Mesenchymal stem cell (in vitro differentiated cells and primary cell): ENCODE measurements at regions not wholly inside any gene's neighbourhood (a gene's known extent, or its start where the extent isn't known, plus 50 kb on each side); places are given as distances from the start of the nearest gene placed in this dataset.

Source experiments
- DNase-seq: peaks from one replicate; pipeline ENCODE4 v3.0.0-alpha.2; 2013
- H2AFZ ChIP-seq: one replicate; pipeline ENCODE4 v1.6.1; 2013; ENCODE audit warnings: low read depth, mild to moderate bottlenecking, control low read depth, inconsistent platforms, low read length, moderate library complexity
- H2AK5ac ChIP-seq: 2 replicates; pipeline ENCODE4 v1.6.1; 2013; ENCODE audit warnings: low read length, moderate library complexity, mild to moderate bottlenecking, inconsistent platforms; ENCODE audit not compliant: severe bottlenecking
- H2BK120ac ChIP-seq: one replicate; pipeline ENCODE4 v1.6.1; 2013; ENCODE audit warnings: low read depth, mild to moderate bottlenecking, inconsistent platforms, low read length, moderate library complexity
- H2BK12ac ChIP-seq, 2 experiments: one replicate each; pipeline ENCODE4 v1.6.1; 2013; ENCODE audit warnings: inconsistent platforms in 2 of 2, low read length in 2 of 2, mild to moderate bottlenecking in 2 of 2, moderate library complexity in 2 of 2, control low read depth in 1 of 2
- H2BK15ac ChIP-seq: one replicate; pipeline ENCODE4 v1.6.1; 2013; ENCODE audit warnings: mild to moderate bottlenecking, low read depth, inconsistent platforms; ENCODE audit not compliant: poor library complexity, severe bottlenecking
- H2BK5ac ChIP-seq: 2 replicates; pipeline ENCODE4 v1.6.1; 2013; ENCODE audit warnings: low read depth, mild to moderate bottlenecking, low read length, control low read depth, inconsistent platforms; ENCODE audit not compliant: poor library complexity, severe bottlenecking
- H3K14ac ChIP-seq, 2 experiments: one replicate each; pipeline ENCODE4 v1.6.1; 2013; ENCODE audit warnings: inconsistent platforms in 2 of 2, low read length in 2 of 2, control low read depth in 1 of 2, mild to moderate bottlenecking in 1 of 2, moderate library complexity in 1 of 2
- H3K18ac ChIP-seq, 2 experiments: one replicate each; pipeline ENCODE4 v1.6.1; 2013; ENCODE audit warnings: inconsistent platforms in 2 of 2, low read length in 2 of 2, control low read depth in 1 of 2, low read depth in 1 of 2, mild to moderate bottlenecking in 1 of 2
- H3K23ac ChIP-seq, 2 experiments: one replicate each; pipeline ENCODE4 v1.6.1; 2013; ENCODE audit warnings: inconsistent platforms in 2 of 2, low read length in 2 of 2, mild to moderate bottlenecking in 2 of 2, moderate library complexity in 2 of 2, control low read depth in 1 of 2
- H3K27ac ChIP-seq: 2 replicates; pipeline ENCODE4 v1.5.1; 2013; ENCODE audit warnings: mild to moderate bottlenecking, moderate library complexity, low read length, control low read depth, inconsistent platforms; ENCODE audit not compliant: poor library complexity, severe bottlenecking
- H3K27me3 ChIP-seq, 2 experiments: 2 replicates each; pipeline versions ENCODE4 v1.6.1 to v1.7.0; 2013; ENCODE audit warnings: low read length in 2 of 2, mild to moderate bottlenecking in 2 of 2, moderate library complexity in 2 of 2, control low read depth in 1 of 2, inconsistent platforms in 1 of 2; ENCODE audit not compliant: control insufficient read depth in 1 of 2, insufficient read depth in 1 of 2
- H3K36me3 ChIP-seq, 2 experiments: 2 replicates each; pipeline versions ENCODE4 v1.6.1 to v1.7.0; 2013; ENCODE audit warnings: low read length in 2 of 2, control low read depth in 1 of 2, inconsistent platforms in 1 of 2, low read depth in 1 of 2, mild to moderate bottlenecking in 1 of 2; ENCODE audit not compliant: insufficient read depth in 2 of 2, control insufficient read depth in 1 of 2
- H3K4ac ChIP-seq, 2 experiments: one replicate each; pipeline ENCODE4 v1.6.1; 2013; ENCODE audit warnings: inconsistent platforms in 2 of 2, low read length in 2 of 2, mild to moderate bottlenecking in 2 of 2, moderate library complexity in 2 of 2, control low read depth in 1 of 2, low read depth in 1 of 2
- H3K4me1 ChIP-seq: 2 replicates; pipeline ENCODE4 v1.6.1; 2013; ENCODE audit warnings: low read depth, low read length, control low read depth; ENCODE audit not compliant: control insufficient read depth, insufficient read depth
- H3K4me2 ChIP-seq: 2 replicates; pipeline ENCODE4 v1.6.1; 2013; ENCODE audit warnings: low read length, mild to moderate bottlenecking, inconsistent platforms; ENCODE audit not compliant: poor library complexity, severe bottlenecking
- H3K4me3 ChIP-seq, 2 experiments: 2 replicates each; pipeline versions ENCODE4 v1.5.1 to v1.7.0; 2013; ENCODE audit warnings: low read length in 2 of 2, mild to moderate bottlenecking in 2 of 2, control low read depth in 1 of 2, low read depth in 1 of 2; ENCODE audit not compliant: insufficient read depth in 1 of 2
- H3K79me1 ChIP-seq: replicated peaks from 2 replicates; pipeline ENCODE4 v1.6.1; 2013; ENCODE audit warnings: mild to moderate bottlenecking, control low read depth, low read length, inconsistent platforms; ENCODE audit not compliant: poor library complexity, severe bottlenecking
- H3K9ac ChIP-seq: 2 replicates; pipeline ENCODE4 v1.7.0; 2013; ENCODE audit warnings: mild to moderate bottlenecking, low read length, moderate library complexity
- H3K9me3 ChIP-seq: 2 replicates; pipeline ENCODE4 v1.7.0; 2013; ENCODE audit warnings: mild to moderate bottlenecking, low read length; ENCODE audit not compliant: control insufficient read depth
- H4K8ac ChIP-seq: one replicate; pipeline ENCODE4 v1.6.1; 2013; ENCODE audit warnings: inconsistent platforms, mild to moderate bottlenecking, low read length, moderate library complexity
- H4K91ac ChIP-seq: one replicate; pipeline ENCODE4 v1.6.1; 2013; ENCODE audit warnings: mild to moderate bottlenecking, low read length, inconsistent platforms
- WGBS: methylation state at CpG from one replicate; pipeline ENCODE4 v1.1.7; 2013; ENCODE audit warnings: mixed read lengths; 5-methylcytosine and 5-hydroxymethylcytosine counted together

- Histone ChIP-seq H3K9ac (no peak overlapping the region), H3K18ac (no peak overlapping the region), H2AFZ (no peak overlapping the region), H3K79me1 (no peaks in the 10 kb centered on the region), H3K4me3 (no peak overlapping the region), H2BK5ac (no peak overlapping the region), H2BK120ac (no peak overlapping the region), H2BK15ac (no peak overlapping the region), H3K27me3 (no peaks in the 10 kb centered on the region), H4K8ac (no peak overlapping the region), H3K27ac (no peak overlapping the region), H3K23ac (no peak overlapping the region), H3K36me3 (no peaks in the 10 kb centered on the region), H3K4me2 (no peak overlapping the region), H3K14ac (no peak overlapping the region), H2BK12ac (no peak overlapping the region), H4K91ac (no peak overlapping the region), H3K4me1 (no peaks in the 10 kb centered on the region), H3K4ac (no peak overlapping the region), H3K9me3 (peaks cover 5% of the 10 kb centered on the region), H2AK5ac (no peak overlapping the region)
- DNase-seq = no peak
- 94% methylated on average over 10 of the region's 10 CpGs for WGBS
These were observed 906.7 kb downstream of the GRID1 start for GRCh38 chr10:85459906-85460305.

GRCh38 chr10:85464336-85464735, 902.3 kb downstream of the GRID1 start:
- no peak for DNase-seq
- H3K36me3 ChIP-seq = no peaks in the 10 kb centered on the region
- no peak overlapping the region for H2AFZ ChIP-seq
- no peak overlapping the region for H2AK5ac ChIP-seq
- no peak overlapping the region for H2BK120ac ChIP-seq
- no peak overlapping the region for H2BK12ac ChIP-seq
- no peaks in the 10 kb centered on the region for H3K27me3 ChIP-seq
- H4K91ac ChIP-seq = no peak overlapping the region
- no peak overlapping the region for H4K8ac ChIP-seq
- H3K4me3 ChIP-seq = no peak overlapping the region
- H3K79me1 ChIP-seq = no peaks in the 10 kb centered on the region
- WGBS = 80% methylated on average over 2 of the region's 2 CpGs
- H3K9me3 ChIP-seq = peaks cover 10% of the 10 kb centered on the region
- H3K9ac ChIP-seq = no peak overlapping the region
- H3K27ac ChIP-seq = no peak overlapping the region
- H3K4me1 ChIP-seq = no peaks in the 10 kb centered on the region
- no peak overlapping the region for H2BK15ac ChIP-seq
- no peak overlapping the region for H3K23ac ChIP-seq
- no peak overlapping the region for H3K14ac ChIP-seq
- H3K4ac ChIP-seq = no peak overlapping the region
- H3K18ac ChIP-seq = no peak overlapping the region
- H2BK5ac ChIP-seq = no peak overlapping the region
- H3K4me2 ChIP-seq = no peak overlapping the region

- no peaks in the 10 kb centered on the region for H3K79me1 ChIP-seq
- H3K4ac ChIP-seq = no peak overlapping the region
- no peak overlapping the region for H4K8ac ChIP-seq
- DNase-seq = no peak
- no peaks in the 10 kb centered on the region for H3K4me1 ChIP-seq
- H4K91ac ChIP-seq = no peak overlapping the region
- H3K9ac ChIP-seq = no peak overlapping the region
- H3K27ac ChIP-seq = no peak overlapping the region
- no peak overlapping the region for H3K4me2 ChIP-seq
- H3K36me3 ChIP-seq = no peaks in the 10 kb centered on the region
- H3K9me3 ChIP-seq = peaks cover 22% of the 10 kb centered on the region
- H2AFZ ChIP-seq = no peak overlapping the region
- no CpG with 5 or more reads among the region's 1 CpG for WGBS
- no peak overlapping the region for H3K23ac ChIP-seq
- H3K18ac ChIP-seq = no peak overlapping the region
- no peak overlapping the region for H2BK12ac ChIP-seq
- no peak overlapping the region for H2BK15ac ChIP-seq
- no peak overlapping the region for H2BK5ac ChIP-seq
- no peaks in the 10 kb centered on the region for H3K27me3 ChIP-seq
- H2AK5ac ChIP-seq = no peak overlapping the region
- H3K4me3 ChIP-seq = no peak overlapping the region
- no peak overlapping the region for H2BK120ac ChIP-seq
- no peak overlapping the region for H3K14ac ChIP-seq
These were observed 888.6 kb downstream of the GRID1 start for GRCh38 chr10:85477979-85478378.

GRCh38 chr10:85490431-85490830, 876.2 kb downstream of the GRID1 start:
- H2BK5ac ChIP-seq = no peak overlapping the region
- no peak overlapping the region for H2BK15ac ChIP-seq
- H2BK120ac ChIP-seq = no peak overlapping the region
- no peaks in the 10 kb centered on the region for H3K27me3 ChIP-seq
- H3K4me2 ChIP-seq = no peak overlapping the region
- no peak overlapping the region for H3K23ac ChIP-seq
- no peak overlapping the region for H3K9ac ChIP-seq
- H3K79me1 ChIP-seq = no peaks in the 10 kb centered on the region
- no peak overlapping the region for H2BK12ac ChIP-seq
- H3K4me3 ChIP-seq = no peak overlapping the region
- H4K91ac ChIP-seq = no peak overlapping the region
- no peaks in the 10 kb centered on the region for H3K4me1 ChIP-seq
- H2AK5ac ChIP-seq = no peak overlapping the region
- H2AFZ ChIP-seq = no peak overlapping the region
- H3K14ac ChIP-seq = no peak overlapping the region
- no peak overlapping the region for H3K27ac ChIP-seq
- H4K8ac ChIP-seq = no peak overlapping the region
- H3K9me3 ChIP-seq = no peaks in the 10 kb centered on the region
- no peak overlapping the region for H3K18ac ChIP-seq
- H3K4ac ChIP-seq = no peak overlapping the region
- no peaks in the 10 kb centered on the region for H3K36me3 ChIP-seq
- DNase-seq = no peak
